NT2/D1 (cell line): ENCODE measurements at regions not wholly inside any gene's neighbourhood (a gene's known extent, or its start where the extent isn't known, plus 50 kb on each side); places are given as distances from the start of the nearest gene placed in this dataset.
A peak's percentile ranks its signal among the peaks of the same experiment; 100 is the strongest.

Source experiments
- DNase-seq: peaks from one replicate; pipeline ENCODE4 v3.0.0-alpha.2; 2011; ENCODE audit warnings: low read depth, low spot score
- H3K27me3 ChIP-seq: 2 replicates; pipeline ENCODE4 v1.6.0; 2011; ENCODE audit warnings: mild to moderate bottlenecking; ENCODE audit not compliant: insufficient read length, insufficient read depth
- H3K36me3 ChIP-seq: 2 replicates; pipeline ENCODE4 v1.6.1; 2011; ENCODE audit warnings: mild to moderate bottlenecking, low read length, mixed read lengths; ENCODE audit not compliant: insufficient read depth, insufficient read length
- H3K4me1 ChIP-seq: 2 replicates; pipeline ENCODE4 v1.5.1; 2011; ENCODE audit not compliant: insufficient read depth, insufficient read length
- H3K4me3 ChIP-seq: 2 replicates; pipeline ENCODE4 v1.5.1; 2011; ENCODE audit warnings: low read depth; ENCODE audit not compliant: insufficient read length
- H3K9ac ChIP-seq: 2 replicates; pipeline ENCODE4 v1.6.0; 2011; ENCODE audit warnings: low read depth; ENCODE audit not compliant: insufficient read length
- H3K9me3 ChIP-seq: 2 replicates; pipeline ENCODE4 v1.5.1; 2011; ENCODE audit warnings: mild to moderate bottlenecking, low read length; ENCODE audit not compliant: insufficient read depth
- SUZ12 ChIP-seq: IDR thresholded peaks from 2 replicates; pipeline ENCODE4 v1.6.1; 2011; ENCODE audit not compliant: insufficient read length, insufficient read depth; ENCODE audit errors: extremely low read depth
- YY1 ChIP-seq: IDR thresholded peaks from 2 replicates; pipeline ENCODE4 v1.6.1; 2011; ENCODE audit not compliant: insufficient read length, insufficient read depth
- ZNF274 ChIP-seq: IDR thresholded peaks from 2 replicates; pipeline ENCODE4 v1.6.1; 2011; ENCODE audit warnings: mild to moderate bottlenecking, low read depth, low read length

DNA sequence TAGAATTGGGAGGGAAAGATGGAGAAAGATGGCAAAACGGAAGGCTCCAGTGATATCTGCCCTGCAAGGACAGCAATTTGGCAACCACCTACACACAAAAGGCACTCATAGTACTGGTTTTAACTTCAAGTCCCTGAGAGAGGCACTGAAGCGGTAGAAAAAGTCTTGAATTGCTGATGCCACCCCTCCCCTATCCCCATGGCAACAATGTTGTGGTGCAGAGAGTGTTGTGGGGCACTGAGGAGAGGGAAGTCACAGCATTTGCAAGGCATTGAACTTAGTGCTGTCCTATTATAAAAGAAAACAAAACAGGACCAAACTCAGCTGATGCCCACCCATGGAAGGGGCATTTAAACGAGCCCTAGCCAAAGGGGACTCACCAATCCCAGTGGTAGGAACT lies 343.7 kb downstream of the HAO1 start:
- no peaks in the 10 kb centered on the region for H3K4me1 ChIP-seq
- no peak overlapping the region for H3K9ac ChIP-seq
- no peaks in the 10 kb centered on the region for H3K27me3 ChIP-seq
- peak; percentile 59 for DNase-seq
- no peak overlapping the region for H3K4me3 ChIP-seq
- no peaks in the 10 kb centered on the region for H3K36me3 ChIP-seq
- TF ChIP-seq ZNF274 (no peak), YY1 (no peak), SUZ12 (no peak)
- H3K9me3 ChIP-seq, result no peaks in the 10 kb centered on the region; the same call in 1 of the 2 replicates

DNA sequence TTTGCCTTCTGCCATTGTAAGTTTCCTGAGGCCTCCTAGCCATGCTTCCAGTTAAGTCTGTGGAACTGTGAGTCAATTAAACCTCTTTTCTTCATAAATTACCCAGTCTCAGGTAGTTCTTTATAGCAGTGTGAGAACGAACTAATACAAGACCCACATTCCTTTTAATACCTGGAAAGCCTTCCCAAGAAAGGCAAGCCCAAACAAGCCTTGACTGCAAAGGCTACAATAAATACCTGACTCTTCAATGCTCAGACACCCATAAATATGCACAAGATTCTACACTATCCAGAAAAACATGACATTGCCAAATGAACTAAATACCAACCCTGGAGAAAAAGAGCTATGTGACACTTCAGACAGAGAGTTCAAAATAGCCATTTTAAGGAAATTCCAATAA lies 338.8 kb downstream of the HAO1 start:
- no peaks in the 10 kb centered on the region for H3K9me3 ChIP-seq
- no peak overlapping the region for H3K9ac ChIP-seq
- TF ChIP-seq YY1, result no peak
- TF ChIP-seq SUZ12, result no peak
- no peak for TF ChIP-seq ZNF274
- no peaks in the 10 kb centered on the region for H3K27me3 ChIP-seq
- DNase-seq, result no peak
- no peaks in the 10 kb centered on the region for H3K4me1 ChIP-seq
- H3K36me3 ChIP-seq, result no peaks in the 10 kb centered on the region
- H3K4me3 ChIP-seq, result no peak overlapping the region

DNA sequence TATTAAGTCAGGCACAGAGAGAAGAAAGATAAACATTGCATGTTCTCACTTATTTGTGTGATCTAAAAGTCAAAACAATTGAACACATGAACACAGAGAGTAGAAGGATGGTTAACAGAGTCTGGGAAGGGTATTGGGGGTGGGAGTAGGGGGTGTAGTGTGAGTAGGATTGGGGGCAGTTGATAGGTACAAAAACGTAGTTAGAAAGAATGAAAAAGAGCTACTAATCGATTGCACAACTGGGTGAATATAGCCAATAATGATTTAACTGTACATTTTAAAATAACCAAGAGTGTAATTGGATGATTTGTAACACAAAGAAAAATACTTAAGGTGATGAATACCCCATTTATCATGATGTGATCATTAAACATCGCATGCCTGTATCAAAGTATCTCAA lies 333.3 kb downstream of the HAO1 start:
- H3K9me3 ChIP-seq, result no peaks in the 10 kb centered on the region
- H3K36me3 ChIP-seq, result no peaks in the 10 kb centered on the region
- H3K27me3 ChIP-seq, result no peaks in the 10 kb centered on the region
- H3K4me1 ChIP-seq, result no peaks in the 10 kb centered on the region
- H3K9ac ChIP-seq, result no peak overlapping the region
- H3K4me3 ChIP-seq, result no peak overlapping the region
- DNase-seq, result no peak
- TF ChIP-seq ZNF274, result no peak
- no peak for TF ChIP-seq YY1
- TF ChIP-seq SUZ12, result no peak

DNA sequence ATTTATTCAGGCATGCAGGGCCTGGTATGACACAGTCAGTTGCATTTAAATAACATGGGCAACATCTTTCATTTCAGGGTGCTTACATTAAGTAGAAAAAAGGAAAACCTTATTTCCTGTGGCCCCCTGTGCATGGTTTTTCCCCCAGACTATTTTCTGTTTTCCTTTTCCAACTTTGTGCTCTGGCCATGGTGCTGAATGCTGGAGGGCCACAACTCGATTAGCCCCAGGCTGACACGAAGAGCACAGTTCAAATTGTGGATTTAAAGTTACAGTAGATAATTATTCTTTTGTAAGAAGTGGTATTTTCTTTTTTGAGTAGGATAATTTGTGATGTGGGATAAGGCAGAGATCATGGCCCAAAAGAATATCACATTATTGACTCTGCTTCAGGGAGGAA lies 332.0 kb downstream of the HAO1 start:
- Histone ChIP-seq H3K9me3 (no peaks in the 10 kb centered on the region), H3K9ac (no peak overlapping the region), H3K27me3 (no peaks in the 10 kb centered on the region), H3K36me3 (no peaks in the 10 kb centered on the region), H3K4me3 (no peak overlapping the region), H3K4me1 (no peaks in the 10 kb centered on the region)
- DNase-seq, result no peak
- TF ChIP-seq SUZ12 (no peak), ZNF274 (no peak), YY1 (no peak)

DNA sequence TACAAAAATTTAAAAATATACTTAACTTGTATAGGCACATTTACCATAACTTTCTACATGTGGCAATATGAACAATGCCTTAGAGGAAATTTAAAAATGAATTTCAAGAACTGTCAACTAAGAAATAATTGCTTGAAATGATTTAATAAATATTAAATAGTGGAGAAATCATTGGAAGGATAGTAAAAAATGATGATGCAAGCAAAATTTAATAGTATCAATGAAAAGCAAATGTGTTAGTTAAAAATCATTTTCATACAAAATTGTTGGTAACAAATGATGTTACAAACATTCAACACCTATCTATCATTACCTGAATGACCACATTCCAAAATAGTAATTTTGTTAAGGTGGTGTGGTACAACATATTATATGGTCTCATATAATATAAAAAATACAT lies 331.0 kb downstream of the HAO1 start:
- Histone ChIP-seq H3K27me3 (no peaks in the 10 kb centered on the region), H3K9me3 (no peaks in the 10 kb centered on the region), H3K36me3 (no peaks in the 10 kb centered on the region), H3K9ac (no peak overlapping the region), H3K4me1 (no peaks in the 10 kb centered on the region), H3K4me3 (no peak overlapping the region)
- no peak for DNase-seq
- TF ChIP-seq SUZ12, result no peak
- TF ChIP-seq YY1, result no peak
- no peak for TF ChIP-seq ZNF274

DNA sequence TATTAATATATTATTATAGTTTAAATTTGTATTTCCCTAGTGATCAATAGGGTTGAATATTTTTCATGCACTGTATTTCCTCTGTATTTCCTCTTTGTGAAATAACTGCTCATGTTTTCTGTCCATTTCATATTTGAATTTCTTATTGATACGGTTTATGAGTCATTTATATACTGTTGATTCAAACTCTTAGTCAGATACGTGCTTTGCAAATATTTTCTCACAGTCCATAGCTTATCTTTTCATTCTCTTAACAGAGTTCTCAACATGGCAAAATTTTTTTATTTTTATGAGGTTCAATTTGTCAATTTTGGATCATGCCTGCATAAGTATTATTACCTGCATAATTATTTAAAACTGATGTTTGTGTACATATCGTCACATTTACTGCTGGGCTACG lies 329.6 kb downstream of the HAO1 start:
- no peak for DNase-seq
- TF ChIP-seq ZNF274 (no peak), YY1 (no peak), SUZ12 (no peak)
- Histone ChIP-seq H3K36me3 (no peaks in the 10 kb centered on the region), H3K9me3 (no peaks in the 10 kb centered on the region), H3K9ac (no peak overlapping the region), H3K4me1 (no peaks in the 10 kb centered on the region), H3K4me3 (no peak overlapping the region), H3K27me3 (no peaks in the 10 kb centered on the region)

DNA sequence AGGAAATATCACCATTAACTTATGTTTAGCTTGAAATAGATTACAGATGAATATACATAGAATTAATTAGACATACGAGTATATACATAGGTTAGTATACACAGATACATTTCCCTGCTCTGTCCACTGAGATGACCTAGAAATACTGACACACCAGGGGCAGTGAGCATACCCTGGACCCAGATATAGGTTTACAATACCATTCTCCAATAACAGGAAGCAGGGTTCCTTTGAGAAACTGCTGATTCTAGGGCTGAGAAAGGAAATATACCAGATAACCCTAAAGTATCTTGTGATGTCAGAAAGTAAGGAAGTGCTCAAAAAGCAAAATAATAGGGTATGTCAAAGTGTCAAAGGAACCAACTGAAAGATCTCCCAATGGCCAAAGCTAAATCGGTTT lies 322.5 kb downstream of the HAO1 start:
- Histone ChIP-seq H3K4me1 (no peaks in the 10 kb centered on the region), H3K36me3 (no peaks in the 10 kb centered on the region), H3K4me3 (no peak overlapping the region), H3K9ac (no peak overlapping the region), H3K9me3 (peaks cover 6% of the 10 kb centered on the region; the same call in 1 of the 2 replicates), H3K27me3 (no peaks in the 10 kb centered on the region)
- DNase-seq, result no peak
- TF ChIP-seq SUZ12, result no peak

DNA sequence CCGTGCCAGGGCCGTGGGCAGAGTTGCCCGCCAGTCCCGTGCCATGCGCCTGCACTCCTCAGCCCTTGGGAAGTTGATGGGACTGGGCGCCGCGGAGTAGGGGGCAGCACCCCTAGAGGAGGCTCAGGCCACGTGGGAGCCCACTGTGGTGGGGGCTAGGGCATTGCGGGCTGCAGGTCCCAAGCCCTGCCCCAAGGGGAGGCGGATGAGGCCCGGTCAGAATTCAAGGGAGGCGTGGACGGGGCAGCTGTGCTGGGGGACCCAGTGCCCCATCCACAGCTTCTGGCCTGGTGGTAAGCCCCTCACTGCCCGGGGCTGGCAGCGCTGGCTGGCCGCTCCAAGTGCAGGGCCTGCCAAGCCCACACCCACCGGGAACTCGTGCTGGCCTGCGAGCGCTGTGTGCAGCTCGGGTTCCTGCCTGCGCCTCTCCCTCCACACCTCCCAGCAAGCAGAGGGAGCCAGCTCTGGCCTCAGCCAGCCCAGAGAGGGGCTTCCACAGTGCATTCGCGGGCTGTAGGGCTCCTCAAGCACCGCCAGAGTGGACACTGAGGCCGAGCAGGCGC lies 317.8 kb downstream of the HAO1 start:
- TF ChIP-seq YY1 (no peak), ZNF274 (no peak), SUZ12 (no peak)
- no peaks in the 10 kb centered on the region for H3K36me3 ChIP-seq

More for the DNA sequence above, 317.8 kb downstream of the HAO1 start:
- no peak overlapping the region for H3K9ac ChIP-seq
- H3K27me3 ChIP-seq, result no peaks in the 10 kb centered on the region
- no peak overlapping the region for H3K4me3 ChIP-seq
- peaks cover 6% of the 10 kb centered on the region; the same call in 1 of the 2 replicates for H3K9me3 ChIP-seq
- H3K4me1 ChIP-seq, result no peaks in the 10 kb centered on the region
- DNase-seq, result no peak
